Esophagus squamous epithelium (tissue), 5 donors: ENCODE measurements at regions not wholly inside any gene's neighbourhood (a gene's known extent, or its start where the extent isn't known, plus 50 kb on each side); places are given as distances from the start of the nearest gene placed in this dataset.

Source experiments
- DNase-seq: peaks from one replicate; lab custom pipeline; 2025; lab: John Stamatoyannopoulos, UW
- H3K27ac ChIP-seq, 4 donors: fragments of 200-600 bp; sonication (generic); one replicate each; pipeline ENCODE4 v1.5.1; 2016 to 2019; ENCODE audit warnings: mild to moderate bottlenecking in 1 of 4
- H3K27me3 ChIP-seq, 4 donors: fragments of 200-600 bp; sonication (generic); 1 replicate in 3 of 4; 2 replicates in 1 of 4; pipeline versions ENCODE4 v1.5.1 to v1.6.0; 2017 to 2021; ENCODE audit warnings: antibody characterized with exemption in 1 of 4
- H3K36me3 ChIP-seq, 3 donors: fragments of 200-600 bp; sonication (generic); one replicate each; pipeline ENCODE4 v1.5.1; 2016 to 2019
- H3K4me1 ChIP-seq, 3 donors: fragments of 200-600 bp; sonication (generic); one replicate each; pipeline ENCODE4 v1.5.1; 2017 to 2019
- H3K4me3 ChIP-seq, 4 donors: fragments of 200-600 bp; sonication (generic); 1 replicate in 3 of 4; 2 replicates in 1 of 4; pipeline ENCODE4 v1.5.1; 2016 to 2019; ENCODE audit warnings: mild to moderate bottlenecking in 2 of 4, moderate library complexity in 1 of 4
- H3K9me3 ChIP-seq, 3 donors: fragments of 200-600 bp; sonication (generic); one replicate each; pipeline ENCODE4 v1.5.1; 2016 to 2019
- POLR2A ChIP-seq, 4 donors: fragments of 450-650 bp; IDR thresholded peaks; one replicate each; pipeline ENCODE4 v1.6.1; 2017; ENCODE audit warnings: antibody characterized with exemption in 4 of 4, mild to moderate bottlenecking in 4 of 4, moderate library complexity in 3 of 4
- WGBS, 2 donors: methylation state at CpG; one replicate each; pipeline ENCODE4 v1.1.5; 2018; 5-methylcytosine and 5-hydroxymethylcytosine counted together
- intact Hi-C: fragments of 100-400 bp; cut with DNase I; formaldehyde crosslinking; loops from one replicate; pipeline ENCODE4 v1.15.0; 2022
- TF ChIP-seq, protein P1 (sequence below), 6 experiments: fragments of 450-650 bp in 4 of 6; fragments of 200-600 bp in 2 of 6; sonication (generic) in 2 of 6; IDR thresholded peaks; one replicate each; pipeline ENCODE4 v1.5.1; 2016 to 2019; ENCODE audit warnings: antibody characterized with exemption in 6 of 6, mild to moderate bottlenecking in 4 of 6, moderate library complexity in 4 of 6
- donor health status: DM: yes; HTN: yes; CAD: no.

- intact Hi-C loops: no loop called here
- Histone ChIP-seq H3K27ac (no peak overlapping the region), H3K27me3 (peaks cover 0 to 57% (median 0%) of the 10 kb centered on the region in 4 donors), H3K36me3 (no peaks in the 10 kb centered on the region), H3K9me3 (no peaks in the 10 kb centered on the region), H3K4me3 (no peak overlapping the region), H3K4me1 (no peaks in the 10 kb centered on the region)
- TF ChIP-seq POLR2A (IDR thresholded peaks at IDR 0.05): no peak
- TF ChIP-seq, protein P1, sequence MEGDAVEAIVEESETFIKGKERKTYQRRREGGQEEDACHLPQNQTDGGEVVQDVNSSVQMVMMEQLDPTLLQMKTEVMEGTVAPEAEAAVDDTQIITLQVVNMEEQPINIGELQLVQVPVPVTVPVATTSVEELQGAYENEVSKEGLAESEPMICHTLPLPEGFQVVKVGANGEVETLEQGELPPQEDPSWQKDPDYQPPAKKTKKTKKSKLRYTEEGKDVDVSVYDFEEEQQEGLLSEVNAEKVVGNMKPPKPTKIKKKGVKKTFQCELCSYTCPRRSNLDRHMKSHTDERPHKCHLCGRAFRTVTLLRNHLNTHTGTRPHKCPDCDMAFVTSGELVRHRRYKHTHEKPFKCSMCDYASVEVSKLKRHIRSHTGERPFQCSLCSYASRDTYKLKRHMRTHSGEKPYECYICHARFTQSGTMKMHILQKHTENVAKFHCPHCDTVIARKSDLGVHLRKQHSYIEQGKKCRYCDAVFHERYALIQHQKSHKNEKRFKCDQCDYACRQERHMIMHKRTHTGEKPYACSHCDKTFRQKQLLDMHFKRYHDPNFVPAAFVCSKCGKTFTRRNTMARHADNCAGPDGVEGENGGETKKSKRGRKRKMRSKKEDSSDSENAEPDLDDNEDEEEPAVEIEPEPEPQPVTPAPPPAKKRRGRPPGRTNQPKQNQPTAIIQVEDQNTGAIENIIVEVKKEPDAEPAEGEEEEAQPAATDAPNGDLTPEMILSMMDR (IDR thresholded peaks at IDR 0.05): no peak
- no peak for DNase-seq
- WGBS, 2 donors: 83 to 84% methylated on average over 5 of the region's 5 CpGs
Measured at GRCh38 chr15:62357431-62357830, 192.3 kb upstream of the C2CD4B start.

DNA sequence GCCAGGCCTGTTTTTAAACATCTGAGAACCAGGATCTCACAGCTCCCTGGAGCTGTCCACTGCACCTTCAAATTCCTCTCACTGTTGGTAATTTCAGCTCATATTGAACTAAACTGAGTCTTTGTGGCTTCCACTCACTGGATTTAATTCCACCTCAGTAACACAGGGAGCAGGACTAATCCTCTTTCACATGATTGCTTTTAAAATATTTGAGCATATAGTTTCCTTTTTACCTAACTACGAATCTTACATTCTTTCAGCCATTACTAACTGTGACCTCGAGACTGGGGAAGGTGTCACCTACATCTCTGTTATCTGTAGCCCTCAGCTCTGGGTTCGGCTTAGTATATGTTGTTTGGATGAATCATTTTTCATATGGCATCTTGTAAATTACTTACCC is 194.3 kb upstream of the C2CD4B start:
- Histone ChIP-seq H3K36me3 (no peaks in the 10 kb centered on the region), H3K9me3 (no peaks in the 10 kb centered on the region), H3K4me1 (no peaks in the 10 kb centered on the region), H3K27me3 (peaks cover 0 to 48% (median 0%) of the 10 kb centered on the region in 4 donors), H3K4me3 (no peak overlapping the region), H3K27ac (no peak overlapping the region)
- TF ChIP-seq POLR2A (IDR thresholded peaks at IDR 0.05): no peak
- TF ChIP-seq, protein P1 (IDR thresholded peaks at IDR 0.05): no peak
- DNase-seq: no peak
- 63 to 78% methylated on average over 3 of the region's 3 CpGs for WGBS, 2 donors
- intact Hi-C loops: no loop called here

DNA sequence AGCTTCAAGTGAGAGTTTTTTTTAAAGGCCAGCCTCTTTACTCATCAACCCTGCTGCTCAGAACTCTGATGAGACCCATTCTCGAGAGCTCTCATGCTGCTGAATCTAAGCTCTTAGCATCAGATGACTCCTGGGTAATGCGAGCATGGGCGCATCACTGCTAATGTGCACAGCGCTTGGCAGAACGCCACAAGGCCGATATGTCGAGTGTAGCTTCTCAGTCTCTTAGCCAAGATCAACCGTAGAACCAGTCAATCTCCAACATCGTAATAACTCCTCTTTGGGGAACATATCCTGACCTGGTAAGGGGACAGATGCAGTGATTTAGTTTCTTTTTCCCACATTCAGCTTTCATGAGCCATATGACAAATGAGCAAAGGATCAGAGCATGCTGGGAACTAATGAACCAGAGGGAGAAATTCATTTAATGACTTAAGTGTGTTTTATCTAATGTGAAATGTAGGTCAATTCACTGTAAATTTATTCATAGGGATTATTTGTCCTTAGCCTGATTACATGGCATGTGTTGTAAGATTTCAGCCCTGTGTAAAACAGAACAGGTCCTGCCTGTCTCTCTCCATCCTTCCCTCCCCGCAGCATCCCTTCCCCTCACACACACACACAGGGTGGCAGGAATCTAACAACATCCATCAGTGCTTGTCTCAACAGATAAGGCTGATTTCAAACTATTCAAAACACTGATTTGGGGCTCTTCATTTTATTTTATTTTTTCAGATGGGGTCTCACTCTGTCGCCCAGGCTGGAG is 195.4 kb upstream of the C2CD4B start:
- no peak for DNase-seq
- Histone ChIP-seq H3K27ac (no peak overlapping the region), H3K27me3 (peaks cover 0 to 58% (median 0%) of the 10 kb centered on the region in 4 donors), H3K4me1 (no peaks in the 10 kb centered on the region), H3K4me3 (no peak overlapping the region), H3K36me3 (no peaks in the 10 kb centered on the region), H3K9me3 (no peaks in the 10 kb centered on the region)
- TF ChIP-seq POLR2A (IDR thresholded peaks at IDR 0.05): no peak
- TF ChIP-seq, protein P1 (IDR thresholded peaks at IDR 0.05): no peak
- WGBS, 2 donors: 72 to 73% methylated on average over 10 to 11 of the region's 11 CpGs
- intact Hi-C loops: no loop called here

GRCh38 chr15:62362144-62362543 is 197.1 kb upstream of the C2CD4B start:
- Histone ChIP-seq H3K4me1 (no peaks in the 10 kb centered on the region), H3K27ac (no peak overlapping the region), H3K9me3 (no peaks in the 10 kb centered on the region), H3K4me3 (no peak overlapping the region), H3K36me3 (no peaks in the 10 kb centered on the region), H3K27me3 (peaks cover 0 to 60% (median 0%) of the 10 kb centered on the region in 4 donors)
- 74 to 86% methylated on average over 7 to 9 of the region's 20 CpGs for WGBS, 2 donors
- intact Hi-C loops: no loop called here
- DNase-seq: no peak
- TF ChIP-seq, protein P1 (IDR thresholded peaks at IDR 0.05): no peak
- no peak for TF ChIP-seq POLR2A (IDR thresholded peaks at IDR 0.05)

DNA sequence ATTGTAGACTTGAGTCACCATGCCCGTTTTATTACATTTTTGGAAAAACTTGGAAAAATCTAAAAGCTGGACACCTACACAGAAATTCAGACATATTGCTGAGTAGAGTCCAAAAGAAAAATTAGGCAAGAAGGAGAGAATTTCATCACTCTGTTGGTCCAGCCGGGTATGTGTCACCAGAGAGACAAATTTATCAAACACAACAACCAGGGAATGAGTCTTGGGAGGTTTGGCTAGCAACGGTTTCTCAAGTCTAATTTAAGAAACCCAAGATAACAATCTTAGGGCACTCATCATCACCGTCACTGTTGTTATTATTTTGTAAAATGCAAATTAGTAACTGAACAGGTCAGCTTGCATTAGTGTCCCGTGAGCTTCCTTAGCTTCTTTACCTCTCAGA is 197.5 kb upstream of the C2CD4B start:
- H3K4me3 ChIP-seq: no peak overlapping the region
- H3K27ac ChIP-seq: no peak overlapping the region
- no peak for DNase-seq
- peaks cover 0 to 58% (median 0%) of the 10 kb centered on the region in 4 donors for H3K27me3 ChIP-seq
- H3K36me3 ChIP-seq: no peaks in the 10 kb centered on the region
- no peaks in the 10 kb centered on the region for H3K4me1 ChIP-seq
- intact Hi-C loops: no loop called here
- TF ChIP-seq POLR2A (IDR thresholded peaks at IDR 0.05): no peak
- TF ChIP-seq, protein P1 (IDR thresholded peaks at IDR 0.05): no peak
- H3K9me3 ChIP-seq: no peaks in the 10 kb centered on the region
- WGBS, 2 donors: 42 to 60% methylated on average over 5 of the region's 5 CpGs
